ENCODE measurements at regions not wholly inside any gene's neighbourhood (a gene's known extent, or its start where the extent isn't known, plus 50 kb on each side); places are given as distances from the start of the nearest gene placed in this dataset.

DNA sequence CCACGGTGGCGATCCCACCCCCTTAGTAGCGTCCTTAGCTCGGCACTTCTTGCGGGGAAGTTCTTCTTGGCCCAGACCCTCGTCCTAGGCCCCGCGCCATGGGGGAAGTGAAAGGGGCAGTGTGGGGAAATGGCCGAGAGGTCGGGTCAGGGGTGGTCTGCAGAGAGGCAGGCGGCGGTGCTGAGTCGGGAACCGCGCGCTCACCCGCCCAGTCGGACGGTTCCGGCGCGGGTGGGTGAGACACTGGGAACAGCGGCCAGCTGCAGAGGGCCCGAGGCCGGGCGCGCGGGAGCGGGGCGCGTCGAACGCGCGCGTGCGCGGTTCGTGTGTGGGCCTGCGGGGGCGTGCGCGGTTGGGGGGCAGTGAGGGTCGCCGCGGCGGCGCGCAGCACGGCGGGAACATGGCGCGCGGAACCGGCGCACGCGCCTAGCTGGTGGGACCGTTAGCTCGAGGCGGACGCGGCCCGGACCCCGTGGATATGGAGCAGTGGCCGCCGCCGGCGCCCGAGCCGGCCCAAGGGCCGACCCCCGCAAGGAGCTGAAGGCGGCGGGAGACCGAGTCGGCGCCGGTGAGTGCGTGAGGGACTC lies 246.9 kb downstream of the GOLGA6L6 start:
- TF ChIP-seq, protein P1, sequence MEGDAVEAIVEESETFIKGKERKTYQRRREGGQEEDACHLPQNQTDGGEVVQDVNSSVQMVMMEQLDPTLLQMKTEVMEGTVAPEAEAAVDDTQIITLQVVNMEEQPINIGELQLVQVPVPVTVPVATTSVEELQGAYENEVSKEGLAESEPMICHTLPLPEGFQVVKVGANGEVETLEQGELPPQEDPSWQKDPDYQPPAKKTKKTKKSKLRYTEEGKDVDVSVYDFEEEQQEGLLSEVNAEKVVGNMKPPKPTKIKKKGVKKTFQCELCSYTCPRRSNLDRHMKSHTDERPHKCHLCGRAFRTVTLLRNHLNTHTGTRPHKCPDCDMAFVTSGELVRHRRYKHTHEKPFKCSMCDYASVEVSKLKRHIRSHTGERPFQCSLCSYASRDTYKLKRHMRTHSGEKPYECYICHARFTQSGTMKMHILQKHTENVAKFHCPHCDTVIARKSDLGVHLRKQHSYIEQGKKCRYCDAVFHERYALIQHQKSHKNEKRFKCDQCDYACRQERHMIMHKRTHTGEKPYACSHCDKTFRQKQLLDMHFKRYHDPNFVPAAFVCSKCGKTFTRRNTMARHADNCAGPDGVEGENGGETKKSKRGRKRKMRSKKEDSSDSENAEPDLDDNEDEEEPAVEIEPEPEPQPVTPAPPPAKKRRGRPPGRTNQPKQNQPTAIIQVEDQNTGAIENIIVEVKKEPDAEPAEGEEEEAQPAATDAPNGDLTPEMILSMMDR (conservative IDR thresholded peaks at IDR 0.05; ENCODE audit: low read depth, low read length): no peak
- no peak for TF ChIP-seq EZH2phosphoT487 (IDR thresholded peaks at IDR 0.05; ENCODE audit: borderline replicate concordance, low read length)
